PC-3 (cell line): ENCODE measurements at regions not wholly inside any gene's neighbourhood (a gene's known extent, or its start where the extent isn't known, plus 50 kb on each side); places are given as distances from the start of the nearest gene placed in this dataset.

Source experiments
- CTCF ChIP-seq: fragments of 300-600 bp; sonication (generic); conservative IDR thresholded peaks from 2 replicates; pipeline ENCODE4 v1.5.1; 2017; ENCODE audit warnings: antibody characterized with exemption, low read depth, mild to moderate bottlenecking, low read length
- EZH2 ChIP-seq: fragments of 300-600 bp; sonication (generic); IDR thresholded peaks from one replicate; pipeline ENCODE4 v1.6.1; 2017; ENCODE audit warnings: antibody characterized with exemption, mild to moderate bottlenecking, low read length; ENCODE audit not compliant: unreplicated experiment
- EZH2phosphoT487 ChIP-seq: fragments of 300-600 bp; sonication (generic); IDR thresholded peaks from 2 replicates; pipeline ENCODE4 v1.6.1; 2018; ENCODE audit warnings: mild to moderate bottlenecking, antibody characterized with exemption, low read length, borderline replicate concordance

GRCh38 chr2:12602661-12603060, 114.1 kb upstream of the TRIB2 start:
- TF ChIP-seq CTCF (no peak), EZH2phosphoT487 (no peak), EZH2 (no peak)
